Mucosa of descending colon (tissue), 3 donors: ENCODE measurements at regions not wholly inside any gene's neighbourhood (a gene's known extent, or its start where the extent isn't known, plus 50 kb on each side); places are given as distances from the start of the nearest gene placed in this dataset.

Experiments
- ATAC-seq: fragments of 200-7000 bp; cut with Tn5 transposase; one replicate; pipeline ENCODE4 v1.9.1; 2020; ENCODE audit warnings: mild to moderate bottlenecking, moderate library complexity
- DNase-seq, 3 donors: peaks; one replicate each; pipeline ENCODE4 v3.0.0-alpha.2; 2020
- H3K36me3 ChIP-seq: fragments of 200-600 bp; one replicate; pipeline ENCODE4 v1.8.0; 2021; ENCODE audit warnings: low read depth, mild to moderate bottlenecking
- H3K4me1 ChIP-seq: fragments of 200-600 bp; one replicate; pipeline ENCODE4 v1.8.0; 2021; ENCODE audit warnings: low read depth, mild to moderate bottlenecking
- H3K4me3 ChIP-seq: fragments of 200-600 bp; one replicate; pipeline ENCODE4 v1.8.0; 2021; ENCODE audit warnings: mild to moderate bottlenecking
- H3K9me3 ChIP-seq: fragments of 200-600 bp; one replicate; pipeline ENCODE4 v1.8.0; 2021; ENCODE audit warnings: mild to moderate bottlenecking
- CTCF ChIP-seq: fragments of 200-600 bp; IDR thresholded peaks from one replicate; pipeline ENCODE4 v1.8.0; 2022; ENCODE audit warnings: antibody characterized with exemption, mild to moderate bottlenecking
- intact Hi-C, 2 donors: fragments of 100-400 bp; cut with DNase I in 1 of 2; cut with micrococcal nuclease in 1 of 2; formaldehyde crosslinking; loops; one replicate each; pipeline versions ENCODE4 v1.11.0 to v1.11.1; 2022; cut with DNase I, micrococcal nuclease
- donor health status: DM: no; HTN: no; CAD: no; lungs with moderate emphysema.
- donor health status: DM: no; HTN: no; CAD: no.
- donor health status: DM: no; HTN: yes; CAD: no.

GRCh38 chr4:24659241-24659961 lies 75.0 kb upstream of the DHX15 start:
- Histone ChIP-seq H3K4me3 (no peak overlapping the region), H3K4me1 (peaks cover 33% of the 10 kb centered on the region), H3K9me3 (no peaks in the 10 kb centered on the region), H3K36me3 (no peaks in the 10 kb centered on the region)
- TF ChIP-seq CTCF: no peak
- intact Hi-C loops: no loop called here
- ATAC-seq (peak; percentile 58), DNase-seq (peak in 1 of 3 donors; percentile 37)

GRCh38 chr4:24662056-24662455 lies 77.7 kb upstream of the DHX15 start:
- ATAC-seq: no peak
- H3K4me3 ChIP-seq: no peak overlapping the region

GRCh38 chr4:24662542-24662941 lies 78.2 kb upstream of the DHX15 start:
- no peak for TF ChIP-seq CTCF
- Histone ChIP-seq H3K36me3 (no peaks in the 10 kb centered on the region), H3K9me3 (no peaks in the 10 kb centered on the region), H3K4me1 (peaks cover 26% of the 10 kb centered on the region), H3K4me3 (no peak overlapping the region)
- ATAC-seq (no peak), DNase-seq (no peak)
- intact Hi-C loops: no loop called here

More at GRCh38 chr4:24662056-24662455, 77.7 kb upstream of the DHX15 start:
- intact Hi-C loops: no loop called here
- no peaks in the 10 kb centered on the region for H3K36me3 ChIP-seq
- TF ChIP-seq CTCF: no peak
- peaks cover 28% of the 10 kb centered on the region for H3K4me1 ChIP-seq
- H3K9me3 ChIP-seq: no peaks in the 10 kb centered on the region
- DNase-seq: no peak

- peaks cover 10% of the 10 kb centered on the region for H3K4me1 ChIP-seq
- H3K36me3 ChIP-seq: no peaks in the 10 kb centered on the region
- no peak overlapping the region for H3K4me3 ChIP-seq
- intact Hi-C loops: no loop called here
- DNase-seq: no peak
- peak; percentile 28 for ATAC-seq
- H3K9me3 ChIP-seq: no peaks in the 10 kb centered on the region
- TF ChIP-seq CTCF: no peak
Observed at GRCh38 chr4:24664956-24665355, 80.6 kb upstream of the DHX15 start.

GRCh38 chr4:24666316-24666715 lies 82.0 kb upstream of the DHX15 start:
- ATAC-seq: no peak

More at GRCh38 chr4:24666316-24666715, 82.0 kb upstream of the DHX15 start:
- no peaks in the 10 kb centered on the region for H3K36me3 ChIP-seq
- DNase-seq: no peak
- intact Hi-C loops: no loop called here
- H3K4me1 ChIP-seq: peaks cover 10% of the 10 kb centered on the region
- TF ChIP-seq CTCF: no peak
- no peaks in the 10 kb centered on the region for H3K9me3 ChIP-seq
- H3K4me3 ChIP-seq: no peak overlapping the region
